GM06990 (cell line): ENCODE measurements at regions not wholly inside any gene's neighbourhood (a gene's known extent, or its start where the extent isn't known, plus 50 kb on each side); places are given as distances from the start of the nearest gene placed in this dataset.
"Not testable (repeated sequence)": the region's sequence is repeated elsewhere in the genome, so short reads cannot be mapped to it uniquely, and the experiment has no call there.

Experiments
- DNase-seq: peaks from one replicate; pipeline ENCODE4 v3.0.0-alpha.2; 2011; ENCODE audit not compliant: insufficient read length; ENCODE audit errors: extremely low read depth
- H3K27me3 ChIP-seq: replicated peaks from 2 replicates; pipeline ENCODE4 v1.6.0; 2011; ENCODE audit warnings: low read length; ENCODE audit not compliant: control insufficient read depth, insufficient read depth
- H3K36me3 ChIP-seq: 2 replicates; pipeline ENCODE4 v1.5.1; 2011; ENCODE audit warnings: low read length; ENCODE audit not compliant: control insufficient read depth, insufficient read depth
- H3K4me3 ChIP-seq: replicated peaks from 2 replicates; pipeline ENCODE4 v1.5.1; 2011; ENCODE audit warnings: low read depth, mild to moderate bottlenecking, control low read depth, low read length
- CTCF ChIP-seq: IDR thresholded peaks from 2 replicates; pipeline ENCODE4 v1.5.1; 2011; ENCODE audit warnings: low read length, control low read depth, mild to moderate bottlenecking, inconsistent platforms; ENCODE audit not compliant: insufficient read depth, poor library complexity, severe bottlenecking

- Histone ChIP-seq H3K27me3 (no peaks in the 10 kb centered on the region), H3K4me3 (no peak overlapping the region), H3K36me3 (no peaks in the 10 kb centered on the region)
- DNase-seq: no peak
- TF ChIP-seq CTCF: no peak
These were observed 192.9 kb upstream of the OR4E1 start for GRCh38 chr14:21866479-21866878.

- DNase-seq: no peak
- no peak overlapping the region for H3K4me3 ChIP-seq
- H3K36me3 ChIP-seq: no peaks in the 10 kb centered on the region
- H3K27me3 ChIP-seq: no peaks in the 10 kb centered on the region
- no peak for TF ChIP-seq CTCF
These were observed 189.7 kb upstream of the OR4E1 start for GRCh38 chr14:21863289-21863688.

GRCh38 chr14:21861153-21861552 lies 187.5 kb upstream of the OR4E1 start:
- no peaks in the 10 kb centered on the region for H3K27me3 ChIP-seq
- H3K36me3 ChIP-seq: no peaks in the 10 kb centered on the region
- TF ChIP-seq CTCF: no peak
- no peak overlapping the region for H3K4me3 ChIP-seq
- no peak for DNase-seq

GRCh38 chr14:21860172-21860571 lies 186.6 kb upstream of the OR4E1 start:
- DNase-seq: no peak
- Histone ChIP-seq H3K36me3 (no peaks in the 10 kb centered on the region), H3K27me3 (no peaks in the 10 kb centered on the region), H3K4me3 (no peak overlapping the region)
- peak; percentile 68 for TF ChIP-seq CTCF

- H3K4me3 ChIP-seq: no peak overlapping the region
- no peak for DNase-seq
- TF ChIP-seq CTCF: no peak
- no peaks in the 10 kb centered on the region for H3K36me3 ChIP-seq
- no peaks in the 10 kb centered on the region for H3K27me3 ChIP-seq
These were observed 179.2 kb upstream of the OR4E1 start for GRCh38 chr14:21852775-21853174.

- Histone ChIP-seq H3K27me3 (no peaks in the 10 kb centered on the region), H3K36me3 (no peaks in the 10 kb centered on the region), H3K4me3 (no peak overlapping the region)
- no peak for DNase-seq
- peak; percentile 89 for TF ChIP-seq CTCF
These were observed 178.5 kb upstream of the OR4E1 start for GRCh38 chr14:21852061-21852664.

- H3K27me3 ChIP-seq, DNase-seq, H3K36me3 ChIP-seq, H3K4me3 ChIP-seq: not testable (repeated sequence)
These were observed 173.3 kb upstream of the OR4E1 start for GRCh38 chr14:21846902-21847301.
